GM21381 (cell line): ENCODE measurements at regions not wholly inside any gene's neighbourhood (a gene's known extent, or its start where the extent isn't known, plus 50 kb on each side); places are given as distances from the start of the nearest gene placed in this dataset.

ENCODE experiments used
- ATAC-seq: cut with Tn5 transposase; IDR thresholded peaks from one replicate; pipeline ENCODE4 v1.9.1; 2021; ENCODE audit warnings: mild to moderate bottlenecking, moderate library complexity; ENCODE audit not compliant: unreplicated experiment

GRCh38 chr7:17512181-17512675 is 213.8 kb downstream of the AHR start:
- ATAC-seq, result no peak

- ATAC-seq, result no peak
Measured at GRCh38 chr7:17516771-17517170, 218.3 kb downstream of the AHR start.

- no peak for ATAC-seq
Measured at GRCh38 chr7:17520941-17521340, 222.5 kb downstream of the AHR start.

- ATAC-seq, result no peak
Measured at GRCh38 chr7:17521437-17521836, 223.0 kb downstream of the AHR start.

- no peak for ATAC-seq
Measured at GRCh38 chr7:17523813-17524739, 225.6 kb downstream of the AHR start.

GRCh38 chr7:17524746-17525145 is 226.3 kb downstream of the AHR start:
- no peak for ATAC-seq

- no peak for ATAC-seq
Measured at GRCh38 chr7:17526621-17527020, 228.2 kb downstream of the AHR start.

GRCh38 chr7:17528636-17529035 is 230.2 kb downstream of the AHR start:
- ATAC-seq, result no peak

- no peak for ATAC-seq
Measured at GRCh38 chr7:17530244-17530643, 231.8 kb downstream of the AHR start.

GRCh38 chr7:17530741-17531421 is 232.4 kb downstream of the AHR start:
- ATAC-seq, result no peak

- ATAC-seq, result no peak
Measured at GRCh38 chr7:17532861-17533404, 234.5 kb downstream of the AHR start.

GRCh38 chr7:17534348-17534747 is 235.9 kb downstream of the AHR start:
- no peak for ATAC-seq

GRCh38 chr7:17535776-17536175 is 237.3 kb downstream of the AHR start:
- ATAC-seq, result no peak

- no peak for ATAC-seq
Measured at GRCh38 chr7:17544401-17544800, 245.9 kb downstream of the AHR start.

- ATAC-seq, result no peak
Measured at GRCh38 chr7:17545348-17545747, 246.9 kb downstream of the AHR start.

GRCh38 chr7:17546189-17546588 is 247.7 kb downstream of the AHR start:
- no peak for ATAC-seq

GRCh38 chr7:17546592-17546991 is 248.1 kb downstream of the AHR start:
- ATAC-seq, result no peak

- no peak for ATAC-seq
Measured at GRCh38 chr7:17548014-17548653, 249.7 kb downstream of the AHR start.

GRCh38 chr7:17549406-17549805 is 251.0 kb downstream of the AHR start:
- no peak for ATAC-seq

GRCh38 chr7:17552373-17552772 is 253.9 kb downstream of the AHR start:
- ATAC-seq, result no peak

- no peak for ATAC-seq
Measured at GRCh38 chr7:17552952-17553351, 254.5 kb downstream of the AHR start.
